ENCODE measurements at regions not wholly inside any gene's neighbourhood (a gene's known extent, or its start where the extent isn't known, plus 50 kb on each side); places are given as distances from the start of the nearest gene placed in this dataset.

- Histone ChIP-seq H2AFZ (ENCODE audit: low read depth, low read length) (no peak overlapping the region), H3K9ac (ENCODE audit: low read length) (no peak overlapping the region), H3K36me3 (replicated peaks; ENCODE audit: low read depth, low read length) (no peaks in the 10 kb centered on the region), H3K4me2 (ENCODE audit: low read length) (no peak overlapping the region), H3K4me3 (ENCODE audit: low read length) (no peak overlapping the region), H3K9me3 (ENCODE audit: insufficient read depth, low read length) (no peaks in the 10 kb centered on the region), H3K79me2 (ENCODE audit: low read length) (no peaks in the 10 kb centered on the region), H3K27me3 (ENCODE audit: low read depth, low read length) (no peaks in the 10 kb centered on the region), H3K4me1 (ENCODE audit: low read length) (no peaks in the 10 kb centered on the region), H3K27ac (ENCODE audit: low read length) (no peak overlapping the region), H4K20me1 (ENCODE audit: insufficient read depth, low read length) (no peaks in the 10 kb centered on the region)
- no peak for TF ChIP-seq CTCF (IDR thresholded peaks at IDR 0.05; ENCODE audit: low read depth, low read length)
- no peak for TF ChIP-seq EZH2phosphoT487 (IDR thresholded peaks at IDR 0.05; ENCODE audit: low read depth)
Observed at GRCh38 chr10:59587756-59588140, 121.9 kb downstream of the SLC16A9 start.

- H3K27ac ChIP-seq (ENCODE audit: low read length) = no peak overlapping the region
- H3K9ac ChIP-seq (ENCODE audit: low read length) = no peak overlapping the region
- no peak overlapping the region for H3K4me3 ChIP-seq (ENCODE audit: low read length)
- H3K27me3 ChIP-seq (ENCODE audit: low read depth, low read length) = no peaks in the 10 kb centered on the region
- no peaks in the 10 kb centered on the region for H3K9me3 ChIP-seq (ENCODE audit: insufficient read depth, low read length)
- H3K4me2 ChIP-seq (ENCODE audit: low read length) = no peak overlapping the region
- H4K20me1 ChIP-seq (ENCODE audit: insufficient read depth, low read length) = no peaks in the 10 kb centered on the region
- no peaks in the 10 kb centered on the region for H3K4me1 ChIP-seq (ENCODE audit: low read length)
- TF ChIP-seq CTCF (IDR thresholded peaks at IDR 0.05; ENCODE audit: low read depth, low read length) (no peak), EZH2phosphoT487 (IDR thresholded peaks at IDR 0.05; ENCODE audit: low read depth) (no peak)
- no peaks in the 10 kb centered on the region for H3K79me2 ChIP-seq (ENCODE audit: low read length)
- no peaks in the 10 kb centered on the region for H3K36me3 ChIP-seq (replicated peaks; ENCODE audit: low read depth, low read length)
- H2AFZ ChIP-seq (ENCODE audit: low read depth, low read length) = no peak overlapping the region
Observed at GRCh38 chr10:59587083-59587755, 122.4 kb downstream of the SLC16A9 start.

- Histone ChIP-seq H3K36me3 (replicated peaks; ENCODE audit: low read depth, low read length) (no peaks in the 10 kb centered on the region), H3K4me2 (ENCODE audit: low read length) (no peak overlapping the region), H3K27ac (ENCODE audit: low read length) (no peak overlapping the region), H3K9ac (ENCODE audit: low read length) (no peak overlapping the region), H2AFZ (ENCODE audit: low read depth, low read length) (no peak overlapping the region), H3K27me3 (ENCODE audit: low read depth, low read length) (no peaks in the 10 kb centered on the region), H3K79me2 (ENCODE audit: low read length) (no peaks in the 10 kb centered on the region), H3K9me3 (ENCODE audit: insufficient read depth, low read length) (no peaks in the 10 kb centered on the region), H3K4me1 (ENCODE audit: low read length) (no peaks in the 10 kb centered on the region), H4K20me1 (ENCODE audit: insufficient read depth, low read length) (no peaks in the 10 kb centered on the region), H3K4me3 (ENCODE audit: low read length) (no peak overlapping the region)
- TF ChIP-seq EZH2phosphoT487 (IDR thresholded peaks at IDR 0.05; ENCODE audit: low read depth) (no peak), CTCF (IDR thresholded peaks at IDR 0.05; ENCODE audit: low read depth, low read length) (no peak)
Observed at GRCh38 chr10:59586407-59586891, 123.2 kb downstream of the SLC16A9 start.

GRCh38 chr10:59585046-59585700 lies 124.5 kb downstream of the SLC16A9 start:
- no peaks in the 10 kb centered on the region for H3K79me2 ChIP-seq (ENCODE audit: low read length)
- no peak overlapping the region for H3K27ac ChIP-seq (ENCODE audit: low read length)
- no peak overlapping the region for H3K9ac ChIP-seq (ENCODE audit: low read length)
- no peaks in the 10 kb centered on the region for H3K9me3 ChIP-seq (ENCODE audit: insufficient read depth, low read length)
- H3K4me3 ChIP-seq (ENCODE audit: low read length) = no peak overlapping the region
- no peaks in the 10 kb centered on the region for H3K27me3 ChIP-seq (ENCODE audit: low read depth, low read length)
- no peaks in the 10 kb centered on the region for H4K20me1 ChIP-seq (ENCODE audit: insufficient read depth, low read length)
- H3K36me3 ChIP-seq (replicated peaks; ENCODE audit: low read depth, low read length) = no peaks in the 10 kb centered on the region
- TF ChIP-seq CTCF (IDR thresholded peaks at IDR 0.05; ENCODE audit: low read depth, low read length) (no peak), EZH2phosphoT487 (IDR thresholded peaks at IDR 0.05; ENCODE audit: low read depth) (no peak)
- H3K4me1 ChIP-seq (ENCODE audit: low read length) = no peaks in the 10 kb centered on the region
- H3K4me2 ChIP-seq (ENCODE audit: low read length) = no peak overlapping the region
- no peak overlapping the region for H2AFZ ChIP-seq (ENCODE audit: low read depth, low read length)

All from OCI-LY3 (cell line).